CD4-positive, alpha-beta T cell treated with Interleukin-12 subunit alpha and Interleukin-12 subunit beta, for 1 hour (primary cell): ENCODE measurements at regions not wholly inside any gene's neighbourhood (a gene's known extent, or its start where the extent isn't known, plus 50 kb on each side); places are given as distances from the start of the nearest gene placed in this dataset.
"Not testable (repeated sequence)": the region's sequence is repeated elsewhere in the genome, so short reads cannot be mapped to it uniquely, and the experiment has no call there.

Experiments used
- DNase-seq: peaks from one replicate; pipeline ENCODE4 v3.0.0-alpha.2; 2020

- DNase-seq = no peak
These were observed 132.9 kb upstream of the LRIG1 start for GRCh38 chr3:66633402-66634381.

- DNase-seq = no peak
These were observed 137.9 kb upstream of the LRIG1 start for GRCh38 chr3:66638717-66639116.

GRCh38 chr3:66639809-66640356, 139.1 kb upstream of the LRIG1 start:
- no peak for DNase-seq

GRCh38 chr3:66642019-66642418, 141.2 kb upstream of the LRIG1 start:
- DNase-seq = no peak

GRCh38 chr3:66642484-66642883, 141.7 kb upstream of the LRIG1 start:
- DNase-seq = no peak

GRCh38 chr3:66644549-66644948, 143.7 kb upstream of the LRIG1 start:
- DNase-seq = no peak

- DNase-seq = no peak
These were observed 148.2 kb upstream of the LRIG1 start for GRCh38 chr3:66648975-66649374.

- not testable (repeated sequence) for DNase-seq
These were observed 150.7 kb upstream of the LRIG1 start for GRCh38 chr3:66651520-66651919.

- DNase-seq = not testable (repeated sequence)
These were observed 151.3 kb upstream of the LRIG1 start for GRCh38 chr3:66652100-66652499.

- DNase-seq = no peak
These were observed 154.2 kb upstream of the LRIG1 start for GRCh38 chr3:66655044-66655443.

- no peak for DNase-seq
These were observed 154.8 kb upstream of the LRIG1 start for GRCh38 chr3:66655671-66656070.

- DNase-seq = no peak
These were observed 155.8 kb upstream of the LRIG1 start for GRCh38 chr3:66656609-66657008.

GRCh38 chr3:66659056-66659455, 158.2 kb upstream of the LRIG1 start:
- no peak for DNase-seq

GRCh38 chr3:66661628-66662027, 160.8 kb upstream of the LRIG1 start:
- DNase-seq = no peak

- DNase-seq = no peak
These were observed 162.1 kb upstream of the LRIG1 start for GRCh38 chr3:66662894-66663293.

- DNase-seq = no peak
These were observed 164.3 kb upstream of the LRIG1 start for GRCh38 chr3:66665021-66665695.

- DNase-seq = no peak
These were observed 165.5 kb upstream of the LRIG1 start for GRCh38 chr3:66666362-66666761.

- no peak for DNase-seq
These were observed 166.4 kb upstream of the LRIG1 start for GRCh38 chr3:66667263-66667662.

- DNase-seq = no peak
These were observed 170.5 kb upstream of the LRIG1 start for GRCh38 chr3:66671291-66671690.

GRCh38 chr3:66672830-66673229, 172.0 kb upstream of the LRIG1 start:
- DNase-seq = no peak

GRCh38 chr3:66673293-66673692, 172.5 kb upstream of the LRIG1 start:
- no peak for DNase-seq

- DNase-seq = no peak
These were observed 174.5 kb upstream of the LRIG1 start for GRCh38 chr3:66675366-66675765.

- no peak for DNase-seq
These were observed 191.4 kb upstream of the LRIG1 start for GRCh38 chr3:66692042-66692765.
